ENCODE measurements at regions not wholly inside any gene's neighbourhood (a gene's known extent, or its start where the extent isn't known, plus 50 kb on each side); places are given as distances from the start of the nearest gene placed in this dataset.

- DNase-seq (ENCODE audit: insufficient read length, low spot score) (no peak), FAIRE-seq (no peak)
- no peak for TF ChIP-seq CTCF (IDR thresholded peaks at IDR 0.05; ENCODE audit: insufficient read depth, missing control alignments)
These were observed 170.7 kb upstream of the TSHZ3 start for GRCh38 chr19:31519908-31520307.

GRCh38 chr19:31520633-31521032 lies 171.4 kb upstream of the TSHZ3 start:
- FAIRE-seq, result no peak
- no peak for TF ChIP-seq CTCF (IDR thresholded peaks at IDR 0.05; ENCODE audit: insufficient read depth, missing control alignments)
- no peak for DNase-seq (ENCODE audit: insufficient read length, low spot score)

- no peak for TF ChIP-seq CTCF (IDR thresholded peaks at IDR 0.05; ENCODE audit: insufficient read depth, missing control alignments)
- DNase-seq (ENCODE audit: insufficient read length, low spot score) (no peak), FAIRE-seq (no peak)
These were observed 176.4 kb upstream of the TSHZ3 start for GRCh38 chr19:31525610-31526147.

GRCh38 chr19:31527443-31527842 lies 178.2 kb upstream of the TSHZ3 start:
- no peak for DNase-seq (ENCODE audit: insufficient read length, low spot score)
- TF ChIP-seq CTCF (IDR thresholded peaks at IDR 0.05; ENCODE audit: insufficient read depth, missing control alignments), result no peak
- FAIRE-seq, result no peak

- no peak for FAIRE-seq
- no peak for TF ChIP-seq CTCF (IDR thresholded peaks at IDR 0.05; ENCODE audit: insufficient read depth, missing control alignments)
- no peak for DNase-seq (ENCODE audit: insufficient read length, low spot score)
These were observed 179.0 kb upstream of the TSHZ3 start for GRCh38 chr19:31528261-31528660.

- DNase-seq (ENCODE audit: insufficient read length, low spot score) (no peak), FAIRE-seq (no peak)
- no peak for TF ChIP-seq CTCF (IDR thresholded peaks at IDR 0.05; ENCODE audit: insufficient read depth, missing control alignments)
These were observed 179.9 kb upstream of the TSHZ3 start for GRCh38 chr19:31529121-31529520.

GRCh38 chr19:31530781-31531180 lies 181.5 kb upstream of the TSHZ3 start:
- TF ChIP-seq CTCF (IDR thresholded peaks at IDR 0.05; ENCODE audit: insufficient read depth, missing control alignments), result no peak
- no peak for FAIRE-seq
- no peak for DNase-seq (ENCODE audit: insufficient read length, low spot score)
